ENCODE measurements at regions not wholly inside any gene's neighbourhood (a gene's known extent, or its start where the extent isn't known, plus 50 kb on each side); places are given as distances from the start of the nearest gene placed in this dataset.
"Not testable (repeated sequence)": the region's sequence is repeated elsewhere in the genome, so short reads cannot be mapped to it uniquely, and the experiment has no call there.

GRCh38 chr2:34795586-34795985 is 1196.5 kb upstream of the FAM98A start:
- TF ChIP-seq, protein P1, sequence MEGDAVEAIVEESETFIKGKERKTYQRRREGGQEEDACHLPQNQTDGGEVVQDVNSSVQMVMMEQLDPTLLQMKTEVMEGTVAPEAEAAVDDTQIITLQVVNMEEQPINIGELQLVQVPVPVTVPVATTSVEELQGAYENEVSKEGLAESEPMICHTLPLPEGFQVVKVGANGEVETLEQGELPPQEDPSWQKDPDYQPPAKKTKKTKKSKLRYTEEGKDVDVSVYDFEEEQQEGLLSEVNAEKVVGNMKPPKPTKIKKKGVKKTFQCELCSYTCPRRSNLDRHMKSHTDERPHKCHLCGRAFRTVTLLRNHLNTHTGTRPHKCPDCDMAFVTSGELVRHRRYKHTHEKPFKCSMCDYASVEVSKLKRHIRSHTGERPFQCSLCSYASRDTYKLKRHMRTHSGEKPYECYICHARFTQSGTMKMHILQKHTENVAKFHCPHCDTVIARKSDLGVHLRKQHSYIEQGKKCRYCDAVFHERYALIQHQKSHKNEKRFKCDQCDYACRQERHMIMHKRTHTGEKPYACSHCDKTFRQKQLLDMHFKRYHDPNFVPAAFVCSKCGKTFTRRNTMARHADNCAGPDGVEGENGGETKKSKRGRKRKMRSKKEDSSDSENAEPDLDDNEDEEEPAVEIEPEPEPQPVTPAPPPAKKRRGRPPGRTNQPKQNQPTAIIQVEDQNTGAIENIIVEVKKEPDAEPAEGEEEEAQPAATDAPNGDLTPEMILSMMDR (IDR thresholded peaks at IDR 0.05) = not testable (repeated sequence)
- TF ChIP-seq POLR2A (IDR thresholded peaks at IDR 0.05) = not testable (repeated sequence)
